OCI-LY7 (cell line): ENCODE measurements at regions not wholly inside any gene's neighbourhood (a gene's known extent, or its start where the extent isn't known, plus 50 kb on each side); places are given as distances from the start of the nearest gene placed in this dataset.

Experiments
- CTCF ChIP-seq: fragments of 200-600 bp; sonication (generic); conservative IDR thresholded peaks from 2 replicates; pipeline ENCODE4 v1.5.1; 2014; ENCODE audit warnings: mild to moderate bottlenecking, antibody characterized with exemption, low read length, moderate library complexity, mixed read lengths
- EZH2phosphoT487 ChIP-seq: fragments of 200-600 bp; sonication (generic); IDR thresholded peaks from 2 replicates; pipeline ENCODE4 v1.6.1; 2018; ENCODE audit warnings: low read depth, borderline replicate concordance, mild to moderate bottlenecking, mixed run types, antibody characterized with exemption, low read length, moderate library complexity, mixed read lengths

DNA sequence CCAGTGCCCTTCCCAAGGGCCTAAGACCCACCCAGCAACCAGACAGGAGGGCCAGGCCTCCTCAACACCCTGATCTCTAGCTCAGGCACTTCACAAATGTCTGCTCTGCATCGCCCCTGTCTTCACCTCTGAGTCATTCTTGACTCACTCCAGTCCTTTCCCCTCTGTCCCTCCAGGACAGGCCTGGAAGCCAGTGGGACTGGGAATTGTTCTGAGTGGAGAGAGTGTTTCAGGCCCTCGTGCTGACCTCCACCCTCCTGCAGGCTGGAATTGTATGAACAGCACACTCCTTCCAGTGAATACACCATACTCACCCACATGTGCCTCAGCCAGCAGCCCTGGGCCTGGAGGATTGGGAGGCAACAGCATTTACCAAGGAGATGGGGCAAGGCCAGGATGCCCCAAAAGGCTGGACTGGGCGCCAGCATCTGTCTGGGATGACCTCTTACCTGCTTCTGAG, 304.2 kb downstream of the CYP26B1 start:
- no peak for TF ChIP-seq CTCF
- TF ChIP-seq EZH2phosphoT487 = no peak
